Head of caudate nucleus (tissue), 42 donors: ENCODE measurements at regions not wholly inside any gene's neighbourhood (a gene's known extent, or its start where the extent isn't known, plus 50 kb on each side); places are given as distances from the start of the nearest gene placed in this dataset.

Experiments used
- DNase-seq, 42 donors: peaks; one replicate each; pipeline versions ENCODE4 v3.0.0 to v3.0.0-alpha.2; 2020 to 2021; ENCODE audit warnings: mixed read lengths in 7 of 42
- intact Hi-C: fragments of 100-400 bp; cut with DNase I; formaldehyde crosslinking; loops from one replicate; pipeline ENCODE4 v1.15.0; 2022

DNA sequence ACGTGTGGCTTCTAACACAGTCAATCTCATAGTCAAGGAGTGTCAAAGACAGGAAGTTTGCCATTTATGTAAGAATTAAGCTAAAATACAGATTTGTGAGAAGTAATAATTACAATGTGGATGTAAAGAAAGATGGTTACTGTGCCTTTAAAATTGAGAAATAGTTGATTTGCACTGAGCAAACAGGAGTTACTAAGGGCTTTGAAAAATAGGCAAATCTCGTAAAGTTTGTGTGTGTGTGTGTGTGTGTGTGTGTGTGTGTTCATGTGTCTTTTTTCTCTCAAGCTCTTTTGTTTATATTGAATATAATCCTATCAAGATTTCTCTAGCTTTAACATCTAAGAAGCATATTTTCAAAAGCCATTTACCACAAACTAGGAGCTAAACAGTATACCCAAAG lies 2284.5 kb downstream of the LRRC4C start:
- DNase-seq = no peak
- intact Hi-C loops = no loop called here

DNA sequence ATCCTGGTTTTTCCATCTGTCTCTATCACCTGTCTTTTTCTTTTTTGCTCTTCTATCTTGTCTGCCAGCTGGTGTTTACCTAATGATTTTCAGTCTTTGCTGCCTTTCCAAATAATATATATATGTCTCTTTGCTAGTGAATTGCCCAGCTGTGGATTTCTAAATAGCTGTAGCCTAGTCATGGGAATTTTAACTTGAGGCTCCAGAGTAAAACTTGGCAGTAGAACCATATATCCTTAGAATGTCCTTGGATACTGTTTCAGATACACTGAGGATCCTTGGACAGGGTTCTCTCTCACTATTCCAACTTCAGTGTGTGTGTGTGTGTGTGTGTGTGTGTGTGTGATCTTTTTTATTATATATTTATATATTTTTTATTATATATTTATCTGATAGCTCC lies 2285.3 kb downstream of the LRRC4C start:
- intact Hi-C loops = no loop called here
- DNase-seq = no peak

GRCh38 chr11:39165021-39165420 lies 2294.4 kb downstream of the LRRC4C start:
- intact Hi-C loops = no loop called here
- no peak for DNase-seq

DNA sequence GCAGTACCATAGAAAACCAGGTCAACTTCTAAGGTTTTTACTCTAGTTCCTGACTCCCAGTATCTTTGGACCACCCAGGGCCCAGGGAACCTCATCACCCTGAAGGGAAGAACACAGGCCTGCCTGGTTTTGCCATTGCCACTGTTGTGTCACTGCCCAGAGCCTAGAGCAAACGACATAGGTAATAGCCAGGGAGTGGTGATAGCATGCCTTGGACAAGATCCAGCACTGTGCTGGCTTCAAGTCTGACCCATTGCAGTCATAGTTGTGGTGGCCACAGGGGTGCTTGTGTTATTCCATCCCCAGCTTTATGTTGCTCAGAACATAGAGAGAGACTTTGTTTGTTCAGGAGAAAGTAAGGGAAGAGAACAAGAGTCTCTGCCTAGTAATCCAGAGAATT lies 2310.2 kb downstream of the LRRC4C start:
- intact Hi-C loops = no loop called here
- no peak for DNase-seq

DNA sequence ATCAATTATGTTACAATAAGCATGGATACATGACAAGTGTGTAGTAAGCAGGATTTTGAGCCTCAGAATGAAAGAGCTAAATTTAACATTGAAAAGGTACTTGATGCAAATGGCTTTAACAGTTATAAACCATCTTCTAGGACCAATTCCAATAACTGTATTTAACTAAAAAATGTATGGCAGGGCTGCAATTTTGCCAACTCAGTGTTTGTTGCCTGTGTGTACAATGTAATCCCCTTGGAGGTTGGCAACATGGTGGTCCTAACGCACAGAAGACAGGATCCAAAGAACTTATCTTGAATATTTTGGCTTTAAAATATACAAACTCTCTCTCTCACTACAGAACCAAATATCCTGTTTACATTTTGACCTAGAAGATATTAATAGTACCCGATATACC lies 2314.1 kb downstream of the LRRC4C start:
- intact Hi-C loops = no loop called here
- DNase-seq = no peak

DNA sequence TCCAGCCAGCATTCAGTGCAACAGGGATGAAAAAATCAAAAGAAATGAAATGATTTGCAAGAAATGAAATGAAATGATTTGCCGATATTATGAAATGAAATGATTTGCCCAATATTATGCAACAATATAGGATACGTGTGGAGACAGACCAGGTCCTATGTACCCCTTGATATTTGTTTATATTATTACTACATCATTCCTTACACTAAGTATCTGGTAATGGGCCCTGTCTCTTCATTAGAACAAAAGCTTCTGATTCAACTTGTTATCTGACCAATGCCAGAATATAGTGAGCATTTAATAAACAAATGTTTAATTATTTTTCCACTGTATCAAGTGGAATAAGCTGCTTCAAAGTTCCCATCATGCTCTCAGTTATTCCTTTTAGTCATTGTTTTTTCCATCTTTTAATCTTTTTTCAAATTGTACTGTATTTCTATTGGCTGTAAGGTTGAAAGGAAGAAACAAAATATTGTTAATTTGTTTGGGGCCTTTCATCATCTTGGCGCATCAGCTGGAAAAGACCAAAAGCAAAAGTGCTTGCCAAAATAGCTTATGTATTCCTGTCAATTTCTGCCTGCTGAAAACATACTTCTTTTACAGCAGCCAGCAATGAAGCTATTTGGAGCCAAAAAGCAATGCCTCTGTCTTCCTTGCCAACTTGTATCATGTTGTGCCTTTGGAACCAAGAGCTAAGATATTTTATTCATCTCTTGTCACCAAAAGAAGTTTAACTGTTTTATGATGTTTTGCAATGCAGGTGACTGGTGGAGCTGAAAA lies 2314.9 kb downstream of the LRRC4C start:
- intact Hi-C loops = no loop called here

GRCh38 chr11:39139581-39139980 lies 2319.9 kb downstream of the LRRC4C start:
- DNase-seq = no peak
- intact Hi-C loops = no loop called here

More for the DNA sequence above, 2314.9 kb downstream of the LRRC4C start:
- DNase-seq = no peak

DNA sequence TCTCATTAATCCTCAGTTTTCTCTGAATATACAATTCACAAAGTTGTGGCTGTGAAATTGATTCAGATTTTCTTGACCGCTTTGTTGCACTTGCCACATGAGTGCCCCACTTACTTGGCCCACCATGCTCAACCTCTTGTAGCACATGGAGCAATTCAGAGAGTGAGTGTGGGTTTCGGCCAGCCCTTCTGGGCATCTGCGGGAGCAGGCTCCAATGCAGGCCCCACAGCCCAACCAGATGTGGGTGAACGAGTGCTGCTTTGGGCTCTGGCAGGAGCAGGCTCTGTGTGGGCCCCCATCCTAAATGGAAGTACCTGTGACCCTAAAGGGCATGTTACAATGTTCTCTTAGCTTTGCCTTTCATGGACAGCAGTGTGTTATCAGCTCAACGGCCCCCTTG lies 2338.6 kb downstream of the LRRC4C start:
- DNase-seq = no peak
- intact Hi-C loops = no loop called here

- intact Hi-C loops = no loop called here
- no peak for DNase-seq
Measured at GRCh38 chr11:39113606-39114005, 2345.8 kb downstream of the LRRC4C start.

GRCh38 chr11:39102236-39102635 lies 2357.2 kb downstream of the LRRC4C start:
- intact Hi-C loops = no loop called here
- DNase-seq = no peak

DNA sequence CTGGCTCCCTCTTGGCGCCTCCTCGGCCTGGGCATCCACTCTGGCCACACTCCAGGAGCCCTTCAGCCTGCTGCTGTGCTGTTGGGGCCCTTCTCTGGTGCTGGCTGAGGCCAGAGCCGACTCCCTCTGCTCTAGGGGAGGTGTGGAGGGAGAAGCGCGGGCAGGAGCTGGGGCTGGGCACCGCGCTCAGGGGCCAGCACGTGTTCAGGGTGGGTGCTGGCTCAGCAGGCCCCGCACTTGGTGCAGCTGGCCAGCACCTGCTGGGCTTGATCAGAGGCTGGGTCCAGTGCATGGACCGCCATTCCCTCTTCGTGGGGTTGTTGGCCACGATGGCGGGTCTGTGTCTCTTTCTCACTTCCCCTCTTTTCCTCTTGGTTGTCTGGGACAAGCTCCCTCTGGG lies 2381.0 kb downstream of the LRRC4C start:
- intact Hi-C loops = no loop called here
- no peak for DNase-seq

DNA sequence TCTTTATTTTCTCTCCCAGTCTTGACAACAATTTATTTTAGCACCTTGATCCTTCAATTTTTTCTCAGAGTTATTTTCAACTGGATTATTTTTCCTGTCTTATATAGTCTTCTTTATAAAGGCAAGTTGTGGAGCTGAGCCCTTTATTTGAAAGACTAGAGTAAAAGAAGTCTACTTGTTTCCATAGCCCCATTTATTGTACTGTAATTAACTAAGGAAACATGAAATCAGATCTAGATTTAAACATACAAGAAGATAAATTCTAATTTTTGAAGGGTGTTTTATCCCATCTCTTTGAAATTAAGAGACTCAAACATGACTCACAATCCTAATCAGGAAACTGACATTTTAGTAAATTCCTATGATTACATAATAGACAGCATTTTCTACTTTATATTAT lies 2421.8 kb downstream of the LRRC4C start:
- DNase-seq = no peak
- intact Hi-C loops = no loop called here

GRCh38 chr11:39036021-39036420 lies 2423.4 kb downstream of the LRRC4C start:
- DNase-seq = no peak
- intact Hi-C loops = no loop called here

- no peak for DNase-seq
- intact Hi-C loops = no loop called here
Measured at GRCh38 chr11:39021539-39021938, 2423.5 kb upstream of the RAG2 start.

DNA sequence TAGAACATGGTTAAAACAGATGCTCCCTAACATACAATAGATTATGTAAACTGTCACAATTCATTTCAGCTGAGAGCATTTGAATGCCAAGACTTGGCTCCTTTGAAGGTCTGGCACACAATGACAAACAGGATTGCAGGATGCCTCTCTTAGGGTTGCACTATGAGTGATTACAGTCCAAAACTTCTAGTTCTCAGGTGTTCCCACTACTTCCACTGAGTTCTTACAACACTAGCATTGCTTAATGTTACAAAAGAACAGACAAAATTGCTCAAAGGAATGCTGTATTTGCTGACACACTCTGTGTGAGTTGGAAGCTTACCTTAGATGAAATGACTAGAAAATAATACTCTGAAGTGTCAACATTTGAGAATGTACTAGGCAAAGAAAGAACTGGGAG lies 2413.8 kb upstream of the RAG2 start:
- intact Hi-C loops = no loop called here

DNA sequence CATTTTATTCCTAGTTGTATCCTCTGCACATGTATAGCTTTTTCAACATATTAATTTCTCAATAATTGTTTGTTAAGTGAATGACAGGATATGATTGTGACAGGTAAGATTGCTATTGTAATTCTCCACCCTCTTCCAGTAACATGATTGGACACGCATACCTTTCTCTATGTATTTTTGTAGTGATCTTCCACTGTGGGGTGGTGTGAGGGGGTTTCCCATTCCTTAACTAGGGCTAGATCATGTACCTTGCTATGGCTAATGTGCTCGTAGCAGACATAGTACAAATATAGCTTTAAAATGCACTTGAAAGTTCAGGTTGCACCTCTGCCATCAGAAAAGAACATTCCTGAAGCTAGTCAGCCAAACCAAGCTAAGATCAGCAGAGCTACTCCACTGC lies 2392.8 kb upstream of the RAG2 start:
- DNase-seq = no peak
- intact Hi-C loops = no loop called here

More for the DNA sequence above, 2413.8 kb upstream of the RAG2 start:
- DNase-seq = no peak

- intact Hi-C loops = no loop called here
- no peak for DNase-seq
Measured at GRCh38 chr11:38990139-38990538, 2392.1 kb upstream of the RAG2 start.

DNA sequence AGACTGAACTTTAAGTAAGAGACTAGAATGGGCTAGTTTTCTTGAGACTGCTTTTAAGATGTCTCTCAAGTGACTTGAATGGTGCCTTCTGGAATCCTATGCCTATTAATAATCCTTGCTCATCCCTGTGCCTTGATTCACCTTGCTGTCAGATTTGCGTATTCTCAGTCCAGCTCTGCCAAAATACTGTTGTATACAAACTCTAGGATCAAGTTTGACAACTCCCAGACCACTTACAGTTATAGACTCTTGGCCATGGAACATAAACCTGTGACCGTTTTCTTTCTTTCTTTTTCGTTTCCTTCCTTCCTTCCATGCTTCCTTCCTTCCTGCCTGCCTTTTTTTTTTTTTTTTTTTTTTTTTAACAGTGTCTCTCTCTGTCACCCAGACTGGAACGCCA lies 2390.9 kb upstream of the RAG2 start:
- intact Hi-C loops = no loop called here
- no peak for DNase-seq

GRCh38 chr11:38972220-38972619 lies 2374.2 kb upstream of the RAG2 start:
- no peak for DNase-seq
- intact Hi-C loops = no loop called here

- intact Hi-C loops = no loop called here
- DNase-seq = no peak
Measured at GRCh38 chr11:38971141-38971540, 2373.1 kb upstream of the RAG2 start.

GRCh38 chr11:38968951-38969350 lies 2370.9 kb upstream of the RAG2 start:
- DNase-seq = no peak
- intact Hi-C loops = no loop called here

- DNase-seq = no peak
- intact Hi-C loops = no loop called here
Measured at GRCh38 chr11:38952698-38953097, 2354.7 kb upstream of the RAG2 start.
